ENCODE measurements at regions not wholly inside any gene's neighbourhood (a gene's known extent, or its start where the extent isn't known, plus 50 kb on each side); places are given as distances from the start of the nearest gene placed in this dataset.

GRCh38 chr1:29624320-29625083 lies 388.2 kb downstream of the PTPRU start:
- no peak for ATAC-seq
- in situ Hi-C loops (cut with MboI; ENCODE audit: low sequenced_read_pairs in 4 of 4) = no loop called here
- no peaks in the 10 kb centered on the region for H3K9me3 ChIP-seq
- H3K4me3 ChIP-seq = no peak overlapping the region
- no peak overlapping the region for H3K27ac ChIP-seq
- peaks cover 0 to 2% (median 0%) of the 10 kb centered on the region in 3 donors for H3K27me3 ChIP-seq
- no peak for DNase-seq
- intact Hi-C loops (cut with DNase I; ENCODE audit: low total_unique reads) = no loop called here
- no peaks in the 10 kb centered on the region for H3K36me3 ChIP-seq
- TF ChIP-seq POLR2A (IDR thresholded peaks at IDR 0.05) (no peak), CTCF (IDR thresholded peaks at IDR 0.05 in 4 of 5, conservative IDR thresholded peaks at IDR 0.05 in 1 of 5) (no peak)
- H3K4me1 ChIP-seq = no peaks in the 10 kb centered on the region

- no peaks in the 10 kb centered on the region for H3K4me1 ChIP-seq
- in situ Hi-C loops (cut with MboI; ENCODE audit: low sequenced_read_pairs in 4 of 4) = no loop called here
- no peak for DNase-seq
- no peak for ATAC-seq
- H3K27ac ChIP-seq = no peak overlapping the region
- no peak for TF ChIP-seq POLR2A (IDR thresholded peaks at IDR 0.05)
- TF ChIP-seq CTCF (IDR thresholded peaks at IDR 0.05 in 4 of 5, conservative IDR thresholded peaks at IDR 0.05 in 1 of 5) = no peak
- intact Hi-C loops (cut with DNase I; ENCODE audit: low total_unique reads) = no loop called here
- no peaks in the 10 kb centered on the region for H3K36me3 ChIP-seq
- H3K4me3 ChIP-seq = no peak overlapping the region
- H3K27me3 ChIP-seq = peaks cover 0 to 2% (median 0%) of the 10 kb centered on the region in 3 donors
- H3K9me3 ChIP-seq = no peaks in the 10 kb centered on the region
Observed at GRCh38 chr1:29623501-29623900, 387.2 kb downstream of the PTPRU start.

GRCh38 chr1:29621826-29622435 lies 385.6 kb downstream of the PTPRU start:
- Histone ChIP-seq H3K4me1 (no peaks in the 10 kb centered on the region), H3K9me3 (no peaks in the 10 kb centered on the region), H3K4me3 (no peak overlapping the region), H3K27me3 (peaks cover 0 to 2% (median 0%) of the 10 kb centered on the region in 3 donors), H3K36me3 (no peaks in the 10 kb centered on the region), H3K27ac (no peak overlapping the region)
- DNase-seq = no peak
- no peak for ATAC-seq
- in situ Hi-C loops (cut with MboI; ENCODE audit: low sequenced_read_pairs in 4 of 4) = no loop called here
- TF ChIP-seq POLR2A (IDR thresholded peaks at IDR 0.05) (no peak), CTCF (IDR thresholded peaks at IDR 0.05 in 4 of 5, conservative IDR thresholded peaks at IDR 0.05 in 1 of 5) (no peak)
- intact Hi-C loops (cut with DNase I; ENCODE audit: low total_unique reads) = no loop called here

GRCh38 chr1:29620631-29621030 lies 384.3 kb downstream of the PTPRU start:
- Histone ChIP-seq H3K27me3 (peaks cover 0 to 2% (median 0%) of the 10 kb centered on the region in 3 donors), H3K4me3 (no peak overlapping the region), H3K4me1 (no peaks in the 10 kb centered on the region), H3K27ac (no peak overlapping the region), H3K36me3 (no peaks in the 10 kb centered on the region), H3K9me3 (no peaks in the 10 kb centered on the region)
- TF ChIP-seq POLR2A (IDR thresholded peaks at IDR 0.05) (no peak), CTCF (IDR thresholded peaks at IDR 0.05 in 4 of 5, conservative IDR thresholded peaks at IDR 0.05 in 1 of 5) (no peak)
- no peak for ATAC-seq
- intact Hi-C loops (cut with DNase I; ENCODE audit: low total_unique reads) = no loop called here
- in situ Hi-C loops (cut with MboI; ENCODE audit: low sequenced_read_pairs in 4 of 4) = no loop called here
- DNase-seq = no peak

Data from gastrocnemius medialis (tissue), 4 donors.